HG03442 (cell line): ENCODE measurements at regions not wholly inside any gene's neighbourhood (a gene's known extent, or its start where the extent isn't known, plus 50 kb on each side); places are given as distances from the start of the nearest gene placed in this dataset.
A peak's percentile ranks its signal among the peaks of the same experiment; 100 is the strongest.
"Not testable (repeated sequence)": the region's sequence is repeated elsewhere in the genome, so short reads cannot be mapped to it uniquely, and the experiment has no call there.

ENCODE experiments used
- ATAC-seq: cut with Tn5 transposase; IDR thresholded peaks from one replicate; pipeline ENCODE4 v1.9.1; 2021; ENCODE audit warnings: mild to moderate bottlenecking, moderate library complexity; ENCODE audit not compliant: unreplicated experiment

GRCh38 chr18:59038295-59039039 is 101.2 kb upstream of the SEC11C start:
- ATAC-seq, result no peak

GRCh38 chr18:59039040-59039320 is 100.7 kb upstream of the SEC11C start:
- ATAC-seq, result not testable (repeated sequence)

- no peak for ATAC-seq
Observed at GRCh38 chr18:59039449-59039848, 100.2 kb upstream of the SEC11C start.

- ATAC-seq, result no peak
Observed at GRCh38 chr18:59040770-59041148, 98.9 kb upstream of the SEC11C start.

GRCh38 chr18:59041296-59041695 is 98.4 kb upstream of the SEC11C start:
- ATAC-seq, result no peak

- no peak for ATAC-seq
Observed at GRCh38 chr18:59041819-59042815, 97.6 kb upstream of the SEC11C start.

GRCh38 chr18:59044855-59045254 is 94.8 kb upstream of the SEC11C start:
- ATAC-seq, result no peak

- ATAC-seq, result no peak
Observed at GRCh38 chr18:59047321-59048047, 92.2 kb upstream of the SEC11C start.

GRCh38 chr18:59048048-59048363 is 91.7 kb upstream of the SEC11C start:
- no peak for ATAC-seq

GRCh38 chr18:59048378-59048777 is 91.3 kb upstream of the SEC11C start:
- no peak for ATAC-seq

GRCh38 chr18:59049721-59050660 is 89.7 kb upstream of the SEC11C start:
- ATAC-seq, result no peak

GRCh38 chr18:59050661-59051057 is 89.0 kb upstream of the SEC11C start:
- ATAC-seq, result no peak

GRCh38 chr18:59051470-59052165 is 88.1 kb upstream of the SEC11C start:
- ATAC-seq, result no peak

- ATAC-seq, result no peak
Observed at GRCh38 chr18:59052965-59053820, 86.5 kb upstream of the SEC11C start.

- no peak for ATAC-seq
Observed at GRCh38 chr18:59054496-59055287, 85.0 kb upstream of the SEC11C start.

- ATAC-seq, result no peak
Observed at GRCh38 chr18:59055345-59056032, 84.2 kb upstream of the SEC11C start.

- peak; percentile 69 for ATAC-seq
Observed at GRCh38 chr18:59056706-59057492, 82.8 kb upstream of the SEC11C start.
